ENCODE measurements at regions not wholly inside any gene's neighbourhood (a gene's known extent, or its start where the extent isn't known, plus 50 kb on each side); places are given as distances from the start of the nearest gene placed in this dataset.

DNA sequence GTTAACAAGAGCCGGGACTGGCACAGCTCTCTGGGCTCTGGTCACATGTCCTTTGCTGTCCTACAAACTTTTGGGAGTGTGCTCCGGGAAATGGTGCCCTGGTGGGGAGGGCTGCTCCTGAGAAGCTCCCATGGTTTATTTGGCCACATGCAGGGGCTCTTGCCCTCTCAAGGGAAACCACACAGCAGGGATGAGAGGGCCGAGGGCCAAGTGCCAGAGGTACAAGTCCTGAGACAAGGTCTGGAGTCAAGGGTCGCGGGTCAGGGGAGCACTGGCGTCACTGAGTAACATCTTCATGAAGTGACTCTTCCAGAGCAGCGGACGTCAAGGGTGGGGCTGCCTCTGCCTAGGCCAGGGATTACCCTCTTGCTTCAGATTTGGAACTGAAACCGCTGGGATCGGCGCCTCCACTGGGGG is 1160.6 kb downstream of the TBC1D22A start:
- H3K4me3 ChIP-seq = no peak overlapping the region
- H3K4me1 ChIP-seq (ENCODE audit: insufficient read depth) = no peaks in the 10 kb centered on the region

GRCh38 chr22:47921906-47922305 is 1159.5 kb downstream of the TBC1D22A start:
- 62 to 74% methylated on average over 3 of the region's 3 CpGs for WGBS, 2 experiments (ENCODE audit: low coverage in 1 of 2, low lambda C conversion rate in 2 of 2, missing lambda C conversion rate in 2 of 2)
- Histone ChIP-seq H3F3A (ENCODE audit: insufficient read depth) (no peaks in the 10 kb centered on the region), H3K27me3 (replicated peaks; ENCODE audit: insufficient read depth) (no peaks in the 10 kb centered on the region), H3K4me2 (ENCODE audit: unreplicated experiment) (no peak overlapping the region), H3K9me2 (ENCODE audit: insufficient read depth) (no peaks in the 10 kb centered on the region), H3K4me3 (no peak overlapping the region), H3K9me3 (ENCODE audit: low read depth) (no peaks in the 10 kb centered on the region), H3K4me1 (ENCODE audit: insufficient read depth) (no peaks in the 10 kb centered on the region), H3K9ac (no peak overlapping the region), H4K20me1 (ENCODE audit: insufficient read depth) (no peaks in the 10 kb centered on the region), H3K79me2 (ENCODE audit: insufficient read depth) (no peaks in the 10 kb centered on the region), H2AFZ (no peak overlapping the region), H3K36me3 (ENCODE audit: low read depth) (no peaks in the 10 kb centered on the region), H3K27ac (no peak overlapping the region)
- TF ChIP-seq EZH2phosphoT487 (IDR thresholded peaks at IDR 0.05; ENCODE audit: insufficient read depth, low read depth) (no peak), EZH2 (IDR thresholded peaks at IDR 0.05; ENCODE audit: insufficient read depth, poor library complexity, severe bottlenecking) (no peak)
- in situ Hi-C loops (cut with MboI) = no loop called here
- DNase-seq = no peak

More for the DNA sequence above, 1160.6 kb downstream of the TBC1D22A start:
- in situ Hi-C loops (cut with MboI) = no loop called here
- H3K79me2 ChIP-seq (ENCODE audit: insufficient read depth) = no peaks in the 10 kb centered on the region
- TF ChIP-seq EZH2 (IDR thresholded peaks at IDR 0.05; ENCODE audit: insufficient read depth, poor library complexity, severe bottlenecking) = no peak
- no peak for TF ChIP-seq EZH2phosphoT487 (IDR thresholded peaks at IDR 0.05; ENCODE audit: insufficient read depth, low read depth)
- no peak overlapping the region for H3K27ac ChIP-seq
- H3K9me2 ChIP-seq (ENCODE audit: insufficient read depth) = no peaks in the 10 kb centered on the region
- DNase-seq = no peak
- no peaks in the 10 kb centered on the region for H3K27me3 ChIP-seq (replicated peaks; ENCODE audit: insufficient read depth)
- no peaks in the 10 kb centered on the region for H3K9me3 ChIP-seq (ENCODE audit: low read depth)
- H3F3A ChIP-seq (ENCODE audit: insufficient read depth) = no peaks in the 10 kb centered on the region
- H3K9ac ChIP-seq = no peak overlapping the region
- 35 to 45% methylated on average over 11 of the region's 11 CpGs for WGBS, 2 experiments (ENCODE audit: low coverage in 1 of 2, low lambda C conversion rate in 2 of 2, missing lambda C conversion rate in 2 of 2)
- H3K36me3 ChIP-seq (ENCODE audit: low read depth) = no peaks in the 10 kb centered on the region
- H4K20me1 ChIP-seq (ENCODE audit: insufficient read depth) = no peaks in the 10 kb centered on the region
- no peak overlapping the region for H3K4me2 ChIP-seq (ENCODE audit: unreplicated experiment)
- no peak overlapping the region for H2AFZ ChIP-seq

DNA sequence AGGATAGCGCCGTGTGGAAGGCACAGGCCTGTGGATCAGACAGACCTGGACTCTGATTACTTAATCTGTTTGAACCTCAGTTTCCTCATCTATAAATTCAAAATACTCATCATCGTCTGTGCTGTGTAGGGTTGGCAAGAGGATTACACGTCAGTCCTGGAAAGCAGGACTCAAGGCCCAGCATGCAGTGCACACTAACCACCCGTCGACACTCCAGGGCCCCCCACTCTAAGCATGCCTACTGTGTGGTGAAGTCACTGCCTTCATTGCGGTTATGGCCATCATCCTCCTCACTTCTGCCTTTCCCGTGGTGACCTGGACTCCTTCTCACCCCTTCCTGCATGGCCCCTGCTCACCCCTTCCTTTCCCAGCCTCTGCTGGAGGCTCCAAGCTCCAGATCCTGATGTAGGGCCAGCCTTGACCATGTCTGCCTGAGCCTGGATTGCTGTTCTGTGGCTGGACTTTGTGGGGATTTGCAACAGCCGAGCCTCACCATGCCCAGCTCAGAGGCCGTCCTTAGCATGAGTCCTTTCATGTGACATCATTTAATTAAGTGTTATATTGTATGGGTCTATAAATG is 1158.0 kb downstream of the TBC1D22A start:
- Histone ChIP-seq H3K27me3 (replicated peaks; ENCODE audit: insufficient read depth) (no peaks in the 10 kb centered on the region), H3K9me3 (ENCODE audit: low read depth) (no peaks in the 10 kb centered on the region), H3K9ac (no peak overlapping the region), H3K9me2 (ENCODE audit: insufficient read depth) (no peaks in the 10 kb centered on the region), H3F3A (ENCODE audit: insufficient read depth) (no peaks in the 10 kb centered on the region), H3K27ac (no peak overlapping the region), H3K4me1 (ENCODE audit: insufficient read depth) (no peaks in the 10 kb centered on the region), H3K4me2 (ENCODE audit: unreplicated experiment) (no peak overlapping the region), H3K79me2 (ENCODE audit: insufficient read depth) (no peaks in the 10 kb centered on the region), H3K36me3 (ENCODE audit: low read depth) (no peaks in the 10 kb centered on the region), H4K20me1 (ENCODE audit: insufficient read depth) (no peaks in the 10 kb centered on the region), H3K4me3 (no peak overlapping the region), H2AFZ (no peak overlapping the region)
- DNase-seq = no peak
- no peak for TF ChIP-seq EZH2 (IDR thresholded peaks at IDR 0.05; ENCODE audit: insufficient read depth, poor library complexity, severe bottlenecking)
- no peak for TF ChIP-seq EZH2phosphoT487 (IDR thresholded peaks at IDR 0.05; ENCODE audit: insufficient read depth, low read depth)
- in situ Hi-C loops (cut with MboI) = no loop called here
- WGBS, 2 experiments (ENCODE audit: low coverage in 1 of 2, low lambda C conversion rate in 2 of 2, missing lambda C conversion rate in 2 of 2) = 34 to 36% methylated on average over 10 of the region's 10 CpGs

- Histone ChIP-seq H3K9me3 (ENCODE audit: low read depth) (no peaks in the 10 kb centered on the region), H3K36me3 (ENCODE audit: low read depth) (no peaks in the 10 kb centered on the region), H2AFZ (no peak overlapping the region), H3K4me3 (no peak overlapping the region), H3K27me3 (replicated peaks; ENCODE audit: insufficient read depth) (no peaks in the 10 kb centered on the region), H3K4me1 (ENCODE audit: insufficient read depth) (no peaks in the 10 kb centered on the region), H3K9ac (no peak overlapping the region), H3K27ac (no peak overlapping the region), H3K9me2 (ENCODE audit: insufficient read depth) (no peaks in the 10 kb centered on the region), H3K4me2 (ENCODE audit: unreplicated experiment) (no peak overlapping the region), H3F3A (ENCODE audit: insufficient read depth) (no peaks in the 10 kb centered on the region), H3K79me2 (ENCODE audit: insufficient read depth) (no peaks in the 10 kb centered on the region), H4K20me1 (ENCODE audit: insufficient read depth) (no peaks in the 10 kb centered on the region)
- no peak for DNase-seq
- WGBS, 2 experiments (ENCODE audit: low coverage in 1 of 2, low lambda C conversion rate in 2 of 2, missing lambda C conversion rate in 2 of 2) = 33 to 40% methylated on average over 6 of the region's 6 CpGs
- no peak for TF ChIP-seq EZH2 (IDR thresholded peaks at IDR 0.05; ENCODE audit: insufficient read depth, poor library complexity, severe bottlenecking)
- in situ Hi-C loops (cut with MboI) = no loop called here
Measured at GRCh38 chr22:47919893-47920292, 1157.4 kb downstream of the TBC1D22A start.

- Histone ChIP-seq H3K9ac (no peak overlapping the region), H3K4me1 (ENCODE audit: insufficient read depth) (no peaks in the 10 kb centered on the region), H3K4me2 (ENCODE audit: unreplicated experiment) (no peak overlapping the region), H3K9me3 (ENCODE audit: low read depth) (no peaks in the 10 kb centered on the region), H3K4me3 (no peak overlapping the region), H3F3A (ENCODE audit: insufficient read depth) (no peaks in the 10 kb centered on the region), H3K27ac (no peak overlapping the region), H3K9me2 (ENCODE audit: insufficient read depth) (no peaks in the 10 kb centered on the region), H3K36me3 (ENCODE audit: low read depth) (no peaks in the 10 kb centered on the region), H4K20me1 (ENCODE audit: insufficient read depth) (no peaks in the 10 kb centered on the region), H3K27me3 (replicated peaks; ENCODE audit: insufficient read depth) (no peaks in the 10 kb centered on the region), H3K79me2 (ENCODE audit: insufficient read depth) (no peaks in the 10 kb centered on the region), H2AFZ (no peak overlapping the region)
- no peak for TF ChIP-seq EZH2phosphoT487 (IDR thresholded peaks at IDR 0.05; ENCODE audit: insufficient read depth, low read depth)
- TF ChIP-seq EZH2 (IDR thresholded peaks at IDR 0.05; ENCODE audit: insufficient read depth, poor library complexity, severe bottlenecking) = no peak
- no peak for DNase-seq
- 37 to 45% methylated on average over 7 to 11 of the region's 11 CpGs for WGBS, 2 experiments (ENCODE audit: low coverage in 1 of 2, low lambda C conversion rate in 2 of 2, missing lambda C conversion rate in 2 of 2)
- in situ Hi-C loops (cut with MboI) = no loop called here
Measured at GRCh38 chr22:47919001-47919441, 1156.6 kb downstream of the TBC1D22A start.
